ENCODE measurements at regions not wholly inside any gene's neighbourhood (a gene's known extent, or its start where the extent isn't known, plus 50 kb on each side); places are given as distances from the start of the nearest gene placed in this dataset.

DNA sequence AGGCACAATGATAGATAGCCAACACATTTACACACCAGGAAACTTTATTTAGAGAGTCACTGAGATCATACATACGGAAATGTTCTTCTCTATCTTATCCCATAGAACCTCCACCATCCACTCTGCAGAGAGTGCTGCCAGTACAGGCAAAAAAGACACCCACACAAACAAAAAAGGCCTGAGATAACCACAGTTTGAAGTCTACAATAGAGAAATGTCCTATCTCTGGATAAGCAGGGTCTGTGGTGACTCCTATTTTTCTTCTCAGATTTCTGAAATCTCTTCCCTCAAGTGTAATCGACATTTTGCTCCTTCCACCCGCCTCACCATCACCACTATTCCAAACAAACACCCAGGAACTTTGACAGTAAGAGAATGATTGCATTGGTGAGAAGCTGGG, 413.9 kb upstream of the NR2F2 start:
- no peak for TF ChIP-seq POLR2A (IDR thresholded peaks at IDR 0.05; ENCODE audit: low read depth, low read length)
- no peak for TF ChIP-seq TAF1 (IDR thresholded peaks at IDR 0.05; ENCODE audit: low read depth, low read length)
- no peak for TF ChIP-seq POLR2AphosphoS5 (IDR thresholded peaks at IDR 0.05; ENCODE audit: low read depth, low read length)
- TF ChIP-seq SPI1 (IDR thresholded peaks at IDR 0.05; ENCODE audit: low read depth, low read length) = no peak
- no peak for TF ChIP-seq PAX5 (IDR thresholded peaks at IDR 0.05; ENCODE audit: insufficient read depth, low read length, severe bottlenecking)
- no peak for TF ChIP-seq POU2F2 (IDR thresholded peaks at IDR 0.05; ENCODE audit: low read depth, low read length)

Data from GM12891 (cell line).